ENCODE measurements at regions not wholly inside any gene's neighbourhood (a gene's known extent, or its start where the extent isn't known, plus 50 kb on each side); places are given as distances from the start of the nearest gene placed in this dataset.

GRCh38 chr2:8490166-8490721 lies 191.6 kb upstream of the ID2 start:
- no peak overlapping the region for H3K27ac Mint-ChIP-seq
- CTCF ChIA-PET, result interaction anchor here (0.6 kb wide), 1 partner anchor 623 kb away, joined by 3 read pairs; no protein-coding TSS in a partner anchor
- TF ChIP-seq CTCF (IDR thresholded peaks at IDR 0.05), result no peak
- no peak overlapping the region for H3K4me3 Mint-ChIP-seq
- POLR2A ChIA-PET, result interaction anchor here (3.2 kb wide), 1 partner anchor 12 kb away, joined by 15 read pairs; no protein-coding TSS in a partner anchor
- DNase-seq (no peak), ATAC-seq (ENCODE audit: low read depth) (no peak)
- peaks cover 29% of the 10 kb centered on the region for H3K4me1 Mint-ChIP-seq
- H3K27me3 Mint-ChIP-seq, result peaks cover 80% of the 10 kb centered on the region
- H3K9me3 Mint-ChIP-seq, result no peaks in the 10 kb centered on the region
- intact Hi-C loops (cut with micrococcal nuclease), result no loop called here
- no peaks in the 10 kb centered on the region for H3K36me3 Mint-ChIP-seq (ENCODE audit: low read depth)

GRCh38 chr2:8491296-8492027 lies 190.4 kb upstream of the ID2 start:
- Mint-ChIP-seq H3K9me3 (no peaks in the 10 kb centered on the region), H3K36me3 (ENCODE audit: low read depth) (no peaks in the 10 kb centered on the region), H3K27ac (no peak overlapping the region), H3K4me1 (peaks cover 22% of the 10 kb centered on the region), H3K27me3 (peaks cover 78% of the 10 kb centered on the region), H3K4me3 (no peak overlapping the region)
- POLR2A ChIA-PET, result no interaction called here
- DNase-seq, result no peak
- intact Hi-C loops (cut with micrococcal nuclease), result no loop called here
- no peak for ATAC-seq (ENCODE audit: low read depth)
- TF ChIP-seq CTCF (IDR thresholded peaks at IDR 0.05), result no peak
- CTCF ChIA-PET, result no interaction called here

GRCh38 chr2:8494151-8494550 lies 187.7 kb upstream of the ID2 start:
- intact Hi-C loops (cut with micrococcal nuclease), result no loop called here
- ChIA-PET POLR2A (no interaction called here), CTCF (no interaction called here)
- H3K27me3 Mint-ChIP-seq, result peaks cover 78% of the 10 kb centered on the region
- no peaks in the 10 kb centered on the region for H3K36me3 Mint-ChIP-seq (ENCODE audit: low read depth)
- ATAC-seq (ENCODE audit: low read depth) (no peak), DNase-seq (no peak)
- H3K4me1 Mint-ChIP-seq, result no peaks in the 10 kb centered on the region
- no peaks in the 10 kb centered on the region for H3K9me3 Mint-ChIP-seq
- H3K4me3 Mint-ChIP-seq, result no peak overlapping the region
- no peak for TF ChIP-seq CTCF (IDR thresholded peaks at IDR 0.05)
- H3K27ac Mint-ChIP-seq, result no peak overlapping the region

GRCh38 chr2:8494589-8494988 lies 187.3 kb upstream of the ID2 start:
- CTCF ChIA-PET, result no interaction called here
- Mint-ChIP-seq H3K36me3 (ENCODE audit: low read depth) (no peaks in the 10 kb centered on the region), H3K27me3 (peaks cover 76% of the 10 kb centered on the region)

More at GRCh38 chr2:8494589-8494988, 187.3 kb upstream of the ID2 start:
- ATAC-seq (ENCODE audit: low read depth), result no peak
- no peak for TF ChIP-seq CTCF (IDR thresholded peaks at IDR 0.05)
- POLR2A ChIA-PET, result no interaction called here
- DNase-seq, result no peak
- no peak overlapping the region for H3K27ac Mint-ChIP-seq
- H3K9me3 Mint-ChIP-seq, result no peaks in the 10 kb centered on the region
- intact Hi-C loops (cut with micrococcal nuclease), result no loop called here
- no peaks in the 10 kb centered on the region for H3K4me1 Mint-ChIP-seq
- H3K4me3 Mint-ChIP-seq, result no peak overlapping the region

All from activated B cell treated with CpG ODN at 0.5 μM for 24 hours (primary cell).